K562 (cell line): ENCODE measurements at regions not wholly inside any gene's neighbourhood (a gene's known extent, or its start where the extent isn't known, plus 50 kb on each side); places are given as distances from the start of the nearest gene placed in this dataset.

Experiments
- ATAC-seq: fragments of 200-7000 bp; cut with Tn5 transposase; 3 replicates; pipeline ENCODE4 v1.9.1; 2020; ENCODE audit warnings: moderate library complexity
- BruUV-seq: library from RNA; stranded (reverse); fragments of 400-500 nt; replicated peaks from 2 replicates; lab custom pipeline; 2021; lab: Mats Ljungman, UMichigan
- CTCF ChIA-PET: fragments of 300-600 bp; formaldehyde crosslinking; extraction: SDS; loops from one replicate; lab custom pipeline; 2021; ENCODE audit warnings: low intra/inter-chr PET ratio; lab: Yijun Ruan, JAX
- POLR2A ChIA-PET: fragments of 300-600, 350-650 bp; sonication (Branson Sonifier 250); formaldehyde crosslinking; extraction: SDS; loops from one replicate; lab custom pipeline; 2021; ENCODE audit warnings: antibody characterized with exemption, inconsistent platforms; lab: Yijun Ruan, JAX
- DNase-seq, 4 experiments: peaks; one replicate each; pipeline versions ENCODE4 v3.0.0 to v3.0.0-alpha.2; 2011 to 2018; ENCODE audit warnings: low spot score in 3 of 4, mixed read lengths in 3 of 4; ENCODE audit errors: extremely low read depth in 1 of 4
- FAIRE-seq: peaks from 2 replicates; lab custom pipeline; 2011; peaks lifted over from hg19 to GRCh38; lab: Jason Lieb, UNC
- H2AFZ ChIP-seq: 2 replicates; pipeline ENCODE4 v1.6.0; 2011; ENCODE audit warnings: low read depth, low read length, control low read depth, inconsistent platforms
- H3K27ac ChIP-seq: fragments of 200-600 bp; 3 replicates; pipeline ENCODE4 v1.8.0; 2011; ENCODE audit warnings: low read depth, mild to moderate bottlenecking, control low read depth, inconsistent platforms, low read length, moderate library complexity, mixed read lengths; ENCODE audit errors: extremely low read depth
- H3K27me3 ChIP-seq, 2 experiments: fragments of 300-600 bp in 1 of 2; 2 replicates in 1 of 2; 3 replicates in 1 of 2; pipeline versions ENCODE4 v1.6.0 to v1.8.0; 2011; ENCODE audit warnings: inconsistent platforms in 2 of 2, low read length in 2 of 2, mild to moderate bottlenecking in 1 of 2, mixed read lengths in 1 of 2, moderate library complexity in 1 of 2; ENCODE audit not compliant: control insufficient read depth in 2 of 2, insufficient read depth in 2 of 2
- H3K36me3 ChIP-seq: fragments of 300-600 bp; 3 replicates; pipeline ENCODE4 v1.8.0; 2011; ENCODE audit warnings: mild to moderate bottlenecking, low read length, inconsistent platforms; ENCODE audit not compliant: control insufficient read depth, insufficient read depth
- H3K4me1 ChIP-seq, 2 experiments: fragments of 200-600 bp in 1 of 2; replicated peaks in 1 of 2; 2 replicates in 1 of 2; 3 replicates in 1 of 2; pipeline versions ENCODE4 v1.5.1 to v1.8.0; 2011; ENCODE audit warnings: inconsistent platforms in 2 of 2, low read length in 2 of 2, mild to moderate bottlenecking in 1 of 2, mixed read lengths in 1 of 2, moderate library complexity in 1 of 2; ENCODE audit not compliant: control insufficient read depth in 2 of 2, insufficient read depth in 2 of 2
- H3K4me2 ChIP-seq: 2 replicates; pipeline ENCODE4 v1.6.1; 2011; ENCODE audit warnings: low read length, control low read depth, inconsistent platforms, mixed read lengths; ENCODE audit not compliant: insufficient read depth
- H3K4me3 ChIP-seq: fragments of 200-600 bp; sonication (generic), shearing (Covaris generic); 2 replicates; pipeline ENCODE4 v1.5.1; 2016; ENCODE audit warnings: control low read depth, inconsistent platforms
- H3K79me2 ChIP-seq: fragments of 200-600 bp; 3 replicates; pipeline ENCODE4 v1.8.0; 2011; ENCODE audit warnings: low read length, inconsistent platforms; ENCODE audit not compliant: control insufficient read depth, insufficient read depth
- H3K9ac ChIP-seq, 2 experiments: 2 replicates each; pipeline versions ENCODE4 v1.6.0 to v1.6.1; 2011; ENCODE audit warnings: low read depth in 2 of 2, low read length in 2 of 2, control low read depth in 1 of 2, inconsistent platforms in 1 of 2, mild to moderate bottlenecking in 1 of 2, mixed read lengths in 1 of 2; ENCODE audit not compliant: insufficient read depth in 1 of 2
- H3K9me1 ChIP-seq: one replicate; pipeline ENCODE4 v1.6.0; 2011; ENCODE audit warnings: inconsistent platforms, mild to moderate bottlenecking, low read length, moderate library complexity; ENCODE audit not compliant: control insufficient read depth, insufficient read depth
- H3K9me3 ChIP-seq: replicated peaks from 2 replicates; pipeline ENCODE4 v1.5.1; 2011; ENCODE audit warnings: low read depth, low read length, inconsistent platforms; ENCODE audit not compliant: control insufficient read depth, insufficient read depth
- H4K20me1 ChIP-seq: replicated peaks from 2 replicates; pipeline ENCODE4 v1.6.1; 2011; ENCODE audit warnings: low read length, inconsistent platforms, mixed read lengths; ENCODE audit not compliant: control insufficient read depth, insufficient read depth
- CSDE1 ChIP-seq, 2 experiments: fragments of 450-650 bp; IDR thresholded peaks; 2 replicates each; pipeline ENCODE4 v1.6.1; 2016; ENCODE audit warnings: mild to moderate bottlenecking in 1 of 2
- DIDO1 ChIP-seq: fragments of 450-650 bp; IDR thresholded peaks from 2 replicates; pipeline ENCODE4 v1.6.1; 2016; ENCODE audit warnings: low read depth, missing biosample characterization, missing genetic modification characterization
- ELF1 ChIP-seq: fragments of 200-800 bp; sonication (Bioruptor generic); IDR thresholded peaks from 2 replicates; pipeline ENCODE4 v1.6.1; 2016; ENCODE audit warnings: missing genetic modification characterization, missing compliant biosample characterization
- ERF ChIP-seq: fragments of 450-650 bp; formaldehyde crosslinking; IDR thresholded peaks from 2 replicates; pipeline ENCODE4 v1.4.0; 2020; ENCODE audit warnings: mild to moderate bottlenecking, mixed read lengths
- ILK ChIP-seq: fragments of 450-650 bp; IDR thresholded peaks from 2 replicates; pipeline ENCODE4 v1.6.1; 2016; ENCODE audit warnings: missing genetic modification characterization, low read depth, mild to moderate bottlenecking, missing compliant biosample characterization, moderate library complexity, borderline replicate concordance
- KDM4B ChIP-seq, 2 experiments: fragments of 450-650 bp in 1 of 2; sonication (generic) in 1 of 2; IDR thresholded peaks; 2 replicates each; pipeline ENCODE4 v1.6.1; 2016 to 2017; ENCODE audit warnings: borderline replicate concordance in 2 of 2, antibody characterized with exemption in 1 of 2, low read depth in 1 of 2, mild to moderate bottlenecking in 1 of 2
- MAFK ChIP-seq: IDR thresholded peaks from 2 replicates; pipeline ENCODE4 v1.6.1; 2011; ENCODE audit warnings: low read length, improper control_type of control experiment
- MTF1 ChIP-seq: fragments of 250-450 bp; sonication (Bioruptor Pico); IDR thresholded peaks from 2 replicates; pipeline ENCODE4 v1.9.0; 2021; ENCODE audit warnings: moderate library complexity, mild to moderate bottlenecking, inconsistent platforms, borderline replicate concordance
- NELFE ChIP-seq: IDR thresholded peaks from 2 replicates; pipeline ENCODE4 v1.6.1; 2011; ENCODE audit warnings: mild to moderate bottlenecking; ENCODE audit not compliant: insufficient read depth, insufficient read length
- ZFP1 ChIP-seq: fragments of 450-650 bp; formaldehyde crosslinking; IDR thresholded peaks from 2 replicates; pipeline ENCODE4 v1.4.0; 2020; ENCODE audit warnings: mild to moderate bottlenecking, mixed read lengths
- ZKSCAN8 ChIP-seq: fragments of 200-800 bp; sonication (Bioruptor generic); IDR thresholded peaks from 2 replicates; pipeline ENCODE4 v1.6.1; 2016; ENCODE audit warnings: missing genetic modification characterization, missing compliant biosample characterization
- ZNF232 ChIP-seq: sonication (generic); formaldehyde crosslinking; IDR thresholded peaks from 2 replicates; pipeline ENCODE4 v1.8.0; 2022; ENCODE audit warnings: mild to moderate bottlenecking, missing genetic modification reagents
- ZNF316 ChIP-seq: fragments of 450-650 bp; IDR thresholded peaks from 2 replicates; pipeline ENCODE4 v1.6.1; 2016
- ZNF449 ChIP-seq: fragments of 250-450 bp; sonication (Bioruptor Pico); IDR thresholded peaks from 2 replicates; pipeline ENCODE4 v1.8.0; 2022; ENCODE audit warnings: moderate library complexity, mild to moderate bottlenecking, inconsistent platforms
- WGBS: fragments of 100-300 bp; shearing (Covaris generic); methylation state at CpG from one replicate; pipeline ENCODE4 v1.1.6; 2016; ENCODE audit warnings: low coverage, mixed read lengths; ENCODE audit not compliant: insufficient coverage; ENCODE audit errors: missing lambda C conversion rate; 5-methylcytosine and 5-hydroxymethylcytosine counted together
- in situ Hi-C: fragments of 300-500 bp; cut with MboI; formaldehyde crosslinking; loops from 4 replicates; pipeline ENCODE4 v1.15.0; 2018; ENCODE audit warnings: inconsistent platforms, mixed read lengths
- intact Hi-C: fragments of 100-400 bp; cut with micrococcal nuclease; formaldehyde crosslinking; loops from 2 replicates; pipeline ENCODE4 v1.14.2; 2022
- TF ChIP-seq, protein P1 (sequence below): fragments of 450-650 bp; IDR thresholded peaks from 2 replicates; pipeline ENCODE4 v1.6.1; 2018; ENCODE audit not compliant: partially characterized antibody
- TF ChIP-seq, protein P2 (sequence below): sonication (generic); formaldehyde crosslinking; IDR thresholded peaks from 2 replicates; pipeline ENCODE4 v1.8.0; 2022; ENCODE audit warnings: mild to moderate bottlenecking, low read depth, missing genetic modification reagents

DNA sequence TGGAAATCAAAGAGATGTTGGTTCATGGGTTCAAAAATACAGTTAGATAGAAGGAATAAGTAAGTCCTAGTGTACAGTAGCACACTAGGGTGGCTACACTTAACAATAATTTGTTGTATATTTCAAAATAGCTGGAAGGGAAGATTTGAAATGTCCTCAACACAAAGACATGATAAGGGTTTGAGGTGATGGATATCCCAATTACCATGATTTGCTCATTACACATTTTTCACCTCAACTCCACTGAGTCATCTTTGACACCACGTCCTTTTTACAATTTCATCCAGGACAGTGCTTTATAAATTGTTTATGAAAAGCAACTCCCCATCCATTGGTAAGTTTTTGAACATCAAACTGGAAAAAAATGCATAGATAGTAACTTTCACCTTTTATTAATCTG lies 208.3 kb downstream of the ZC3H11B start:
- Histone ChIP-seq H3K27ac (no peak overlapping the region), H3K9me3 (no peaks in the 10 kb centered on the region; the same call in 1 of the 2 replicates), H3K4me2 (no peak overlapping the region), H3K9ac (no peak overlapping the region), H3K36me3 (no peaks in the 10 kb centered on the region), H2AFZ (no peak overlapping the region), H3K4me1 (no peaks in the 10 kb centered on the region), H3K9me1 (no peaks in the 10 kb centered on the region), H3K79me2 (no peaks in the 10 kb centered on the region), H3K4me3 (no peak overlapping the region), H3K27me3 (no peaks in the 10 kb centered on the region), H4K20me1 (no peaks in the 10 kb centered on the region)
- intact Hi-C loops: loop anchor here (10.0 kb wide), 1 partner anchor 60 kb away; no protein-coding TSS in a partner anchor
- no TSS peak for BruUV-seq
- ChIA-PET CTCF (no interaction called here), POLR2A (no interaction called here)
- in situ Hi-C loops: no loop called here
- DNase-seq: no peak
- 0% methylated on average over 1 of the region's 1 CpG for WGBS
- no peak for ATAC-seq
- no peak for FAIRE-seq
- TF ChIP-seq ZKSCAN8: no peak
- TF ChIP-seq NELFE: no peak
- TF ChIP-seq ZFP1 (CRISPR knock-in tag): no peak
- TF ChIP-seq KDM4B (IDR thresholded peaks at IDR 0.05; ENCODE audit: borderline replicate concordance in 2 of 2, low read depth in 1 of 2): no peak
- TF ChIP-seq ZNF232 (CRISPR knock-in tag): no peak
- no peak for TF ChIP-seq ERF (CRISPR knock-in tag)
- TF ChIP-seq ILK (tag): no peak
- TF ChIP-seq, protein P1, sequence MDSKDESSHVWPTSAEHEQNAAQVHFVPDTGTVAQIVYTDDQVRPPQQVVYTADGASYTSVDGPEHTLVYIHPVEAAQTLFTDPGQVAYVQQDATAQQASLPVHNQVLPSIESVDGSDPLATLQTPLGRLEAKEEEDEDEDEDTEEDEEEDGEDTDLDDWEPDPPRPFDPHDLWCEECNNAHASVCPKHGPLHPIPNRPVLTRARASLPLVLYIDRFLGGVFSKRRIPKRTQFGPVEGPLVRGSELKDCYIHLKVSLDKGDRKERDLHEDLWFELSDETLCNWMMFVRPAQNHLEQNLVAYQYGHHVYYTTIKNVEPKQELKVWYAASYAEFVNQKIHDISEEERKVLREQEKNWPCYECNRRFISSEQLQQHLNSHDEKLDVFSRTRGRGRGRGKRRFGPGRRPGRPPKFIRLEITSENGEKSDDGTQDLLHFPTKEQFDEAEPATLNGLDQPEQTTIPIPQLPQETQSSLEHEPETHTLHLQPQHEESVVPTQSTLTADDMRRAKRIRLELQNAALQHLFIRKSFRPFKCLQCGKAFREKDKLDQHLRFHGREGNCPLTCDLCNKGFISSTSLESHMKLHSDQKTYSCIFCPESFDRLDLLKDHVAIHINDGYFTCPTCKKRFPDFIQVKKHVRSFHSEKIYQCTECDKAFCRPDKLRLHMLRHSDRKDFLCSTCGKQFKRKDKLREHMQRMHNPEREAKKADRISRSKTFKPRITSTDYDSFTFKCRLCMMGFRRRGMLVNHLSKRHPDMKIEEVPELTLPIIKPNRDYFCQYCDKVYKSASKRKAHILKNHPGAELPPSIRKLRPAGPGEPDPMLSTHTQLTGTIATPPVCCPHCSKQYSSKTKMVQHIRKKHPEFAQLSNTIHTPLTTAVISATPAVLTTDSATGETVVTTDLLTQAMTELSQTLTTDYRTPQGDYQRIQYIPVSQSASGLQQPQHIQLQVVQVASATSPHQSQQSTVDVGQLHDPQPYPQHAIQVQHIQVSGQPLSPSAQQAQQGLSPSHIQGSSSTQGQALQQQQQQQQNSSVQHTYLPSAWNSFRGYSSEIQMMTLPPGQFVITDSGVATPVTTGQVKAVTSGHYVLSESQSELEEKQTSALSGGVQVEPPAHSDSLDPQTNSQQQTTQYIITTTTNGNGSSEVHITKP: no peak
- no peak for TF ChIP-seq CSDE1 (IDR thresholded peaks at IDR 0.05)
- no peak for TF ChIP-seq ZNF449 (CRISPR knock-in tag)
- TF ChIP-seq ZNF316: no peak
- TF ChIP-seq, protein P2, sequence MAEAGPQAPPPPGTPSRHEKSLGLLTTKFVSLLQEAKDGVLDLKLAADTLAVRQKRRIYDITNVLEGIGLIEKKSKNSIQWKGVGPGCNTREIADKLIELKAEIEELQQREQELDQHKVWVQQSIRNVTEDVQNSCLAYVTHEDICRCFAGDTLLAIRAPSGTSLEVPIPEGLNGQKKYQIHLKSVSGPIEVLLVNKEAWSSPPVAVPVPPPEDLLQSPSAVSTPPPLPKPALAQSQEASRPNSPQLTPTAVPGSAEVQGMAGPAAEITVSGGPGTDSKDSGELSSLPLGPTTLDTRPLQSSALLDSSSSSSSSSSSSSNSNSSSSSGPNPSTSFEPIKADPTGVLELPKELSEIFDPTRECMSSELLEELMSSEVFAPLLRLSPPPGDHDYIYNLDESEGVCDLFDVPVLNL (CRISPR knock-in tag): no peak
- TF ChIP-seq DIDO1 (tag): no peak
- no peak for TF ChIP-seq MAFK
- TF ChIP-seq MTF1: no peak
- TF ChIP-seq ELF1: no peak
